GM18951 (cell line): ENCODE measurements at regions not wholly inside any gene's neighbourhood (a gene's known extent, or its start where the extent isn't known, plus 50 kb on each side); places are given as distances from the start of the nearest gene placed in this dataset.

Experiments used
- POLR2A ChIP-seq: IDR thresholded peaks from 4 replicates; pipeline ENCODE4 v1.6.1; 2011; ENCODE audit warnings: mild to moderate bottlenecking; ENCODE audit not compliant: insufficient read length, insufficient read depth; ENCODE audit errors: extremely low read depth
- in situ Hi-C: fragments of 300-500 bp; cut with MboI; formaldehyde crosslinking; loops from one replicate; pipeline ENCODE4 v1.12.0; 2022; ENCODE audit warnings: low sequenced_read_pairs, mixed read lengths, inconsistent platforms; ENCODE audit not compliant: unreplicated experiment

DNA sequence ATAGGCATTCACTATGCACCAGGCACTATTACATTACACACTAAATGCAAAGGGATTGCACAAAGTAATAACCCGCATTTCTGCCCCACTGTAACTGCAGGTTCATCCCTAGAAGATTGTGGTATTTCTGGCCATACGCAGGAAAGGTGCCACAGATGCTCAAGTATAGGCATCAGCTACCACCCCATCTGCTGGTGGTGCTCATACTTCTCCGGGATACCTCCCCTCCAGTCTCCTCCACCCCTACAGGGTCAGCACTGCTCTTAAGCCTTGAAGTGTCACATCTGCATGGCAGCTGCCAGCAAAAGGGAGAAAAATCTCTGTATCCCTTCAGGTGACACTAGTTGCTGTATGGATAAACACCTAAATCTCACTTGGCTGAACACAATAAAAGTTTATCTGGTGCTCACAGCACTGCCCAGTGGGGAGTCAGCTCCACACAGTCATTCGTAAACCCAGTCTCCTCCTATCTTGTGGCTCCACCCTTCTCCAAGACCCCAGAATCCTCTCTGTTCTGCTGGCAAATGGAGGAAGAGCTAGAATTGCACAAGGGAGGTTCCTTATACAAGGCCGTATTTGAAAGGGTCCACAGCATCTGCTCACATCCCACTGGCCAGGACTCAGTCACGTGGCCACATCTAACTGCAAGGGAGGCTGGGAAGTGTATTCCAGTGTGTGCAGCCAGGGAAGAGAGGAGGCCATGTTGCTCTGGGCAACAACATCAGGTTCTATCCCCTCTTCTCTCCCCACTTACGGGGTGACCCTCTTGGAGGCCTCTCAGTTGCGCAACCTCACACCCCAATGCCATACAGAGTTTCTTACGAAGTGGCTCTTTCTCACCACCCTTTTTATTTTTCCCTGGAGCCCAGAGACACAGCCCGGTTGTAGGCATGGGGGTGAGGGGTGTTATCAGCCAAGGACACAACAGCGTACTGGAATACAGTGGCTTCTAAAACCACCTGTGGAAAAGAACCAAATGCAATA lies 114.7 kb downstream of the BUD13 start:
- TF ChIP-seq POLR2A: no peak
- in situ Hi-C loops: no loop called here

DNA sequence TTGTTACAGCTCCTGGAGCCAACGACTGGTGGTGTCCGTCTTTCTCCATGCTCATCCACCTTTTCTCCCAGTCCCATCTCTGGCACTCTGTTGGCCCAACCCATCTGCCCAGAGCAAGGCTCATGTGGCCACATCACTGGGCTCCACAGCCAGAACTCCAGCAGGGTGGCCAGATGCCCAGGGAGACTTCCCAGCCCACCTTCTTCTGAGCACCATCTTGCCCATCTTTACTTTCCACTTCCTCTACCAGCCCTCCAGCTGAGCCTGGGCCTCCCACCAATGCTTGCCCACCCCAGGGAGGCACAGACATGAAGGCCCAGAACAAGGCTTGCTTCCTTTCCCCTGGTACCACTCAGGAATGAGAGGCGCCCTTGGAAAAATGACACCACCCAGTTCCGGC lies 116.8 kb downstream of the BUD13 start:
- in situ Hi-C loops: no loop called here
- TF ChIP-seq POLR2A: no peak

DNA sequence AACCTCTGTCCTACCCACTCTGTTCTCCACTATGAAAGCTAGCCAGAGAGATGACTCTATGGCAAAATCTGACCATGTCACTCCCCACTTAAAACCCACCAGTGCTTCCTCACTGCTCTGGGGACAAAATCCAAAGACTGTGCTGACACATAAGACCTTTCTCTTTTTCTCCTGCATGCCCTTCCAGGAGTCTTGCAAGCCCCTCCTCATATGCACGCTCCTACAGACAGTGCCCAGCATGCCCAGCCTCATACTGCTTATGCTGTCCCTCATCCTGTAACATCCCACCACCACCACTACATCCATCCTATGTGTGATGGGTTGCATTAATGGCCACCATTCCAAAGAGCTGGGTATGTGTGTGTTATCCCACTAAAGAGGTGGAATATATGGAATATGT lies 118.3 kb downstream of the BUD13 start:
- no peak for TF ChIP-seq POLR2A
- in situ Hi-C loops: no loop called here

DNA sequence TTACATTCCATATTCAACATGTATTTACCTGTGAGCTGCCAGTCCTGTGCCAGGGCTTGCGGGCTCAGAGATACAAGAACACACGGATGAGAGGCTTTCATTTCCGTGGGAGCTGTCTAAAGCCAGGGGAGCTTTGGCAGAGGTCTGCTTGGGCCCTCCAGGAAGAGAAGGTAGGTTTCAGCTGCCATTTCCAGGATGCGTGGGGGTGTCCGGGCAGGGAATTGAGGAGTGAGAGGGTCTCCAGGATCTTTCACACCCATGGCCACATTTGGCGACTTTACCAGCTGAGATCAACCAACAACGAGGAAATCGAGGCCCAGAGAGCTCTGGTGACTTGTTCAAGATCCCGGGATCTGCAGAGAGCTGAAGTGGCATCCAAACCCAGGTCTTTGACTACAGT lies 119.6 kb downstream of the BUD13 start:
- in situ Hi-C loops: no loop called here
- TF ChIP-seq POLR2A: no peak

DNA sequence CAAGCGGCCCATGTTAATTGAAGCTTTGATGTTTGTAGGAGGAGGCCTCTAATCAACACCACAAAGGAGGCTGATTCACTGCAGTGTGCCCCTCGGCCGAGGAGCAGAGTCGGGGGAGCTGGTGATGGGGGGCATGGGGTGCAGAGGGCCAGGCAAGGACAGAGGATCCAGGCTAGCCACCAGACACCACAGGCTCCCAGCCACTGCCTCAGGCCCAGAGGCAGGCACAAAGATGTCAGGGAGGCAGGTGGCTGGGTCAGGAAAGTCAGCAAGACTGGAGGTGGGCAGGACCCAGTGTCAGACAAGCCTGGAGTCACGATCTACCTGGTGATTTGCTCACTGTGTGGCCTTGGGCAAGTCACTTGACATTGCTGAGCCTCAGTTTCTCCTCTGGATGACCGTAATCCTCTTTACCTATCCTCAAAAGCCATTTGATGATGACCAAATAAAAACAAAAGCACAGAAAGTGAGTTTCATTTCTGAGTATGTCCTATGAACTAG lies 121.0 kb downstream of the BUD13 start:
- in situ Hi-C loops: no loop called here

DNA sequence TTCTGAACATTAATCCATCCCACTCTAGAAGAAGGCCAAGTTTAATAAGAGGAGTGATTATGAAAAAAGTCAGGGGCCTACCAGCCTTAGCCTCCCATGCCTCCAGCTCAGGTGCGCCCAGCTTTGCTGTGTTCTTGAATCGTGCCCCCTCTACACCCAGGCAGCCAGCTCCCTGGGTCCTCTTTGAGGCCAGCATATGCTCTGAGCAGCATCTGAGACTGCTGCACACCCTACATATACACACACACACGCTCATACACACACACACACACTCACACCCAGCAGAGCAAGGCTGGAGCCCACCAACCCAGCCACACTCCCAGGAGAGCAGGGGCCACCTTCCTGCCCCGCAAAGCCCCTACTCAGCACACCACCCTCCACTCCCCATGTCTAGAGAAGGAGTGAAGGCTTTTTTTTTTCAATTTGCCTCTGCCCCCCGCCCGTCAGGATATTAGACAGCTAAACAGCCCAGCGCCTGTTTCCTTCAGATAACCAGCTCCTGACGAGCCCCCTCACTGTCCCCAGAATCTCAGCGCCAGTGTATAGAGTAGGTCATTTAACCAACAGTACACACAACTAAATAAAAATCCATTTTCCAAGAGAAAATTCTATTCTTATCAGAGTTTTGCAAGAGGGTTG lies 121.6 kb downstream of the BUD13 start:
- in situ Hi-C loops: no loop called here

More for the DNA sequence above, 121.0 kb downstream of the BUD13 start:
- no peak for TF ChIP-seq POLR2A

DNA sequence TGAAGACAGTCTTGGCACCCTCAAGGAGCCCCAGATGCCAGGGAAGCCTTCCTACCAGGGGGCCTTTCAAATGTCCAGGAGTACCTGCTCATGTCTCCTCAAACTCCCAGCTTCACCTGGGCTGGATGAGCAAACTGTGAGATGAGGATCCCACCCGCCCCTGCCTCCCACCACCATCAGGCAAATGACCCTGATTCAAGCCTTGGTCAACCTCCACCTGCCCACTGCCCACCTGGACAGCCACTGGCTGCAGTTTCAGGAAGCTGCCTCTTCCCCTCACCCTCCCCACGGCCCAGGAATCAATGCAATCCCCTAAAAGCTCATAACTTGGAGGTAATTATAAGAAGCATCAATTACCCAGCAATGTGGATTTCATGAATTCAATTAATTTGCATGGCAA lies 122.7 kb downstream of the BUD13 start:
- in situ Hi-C loops: no loop called here
- no peak for TF ChIP-seq POLR2A

More for the DNA sequence above, 121.6 kb downstream of the BUD13 start:
- TF ChIP-seq POLR2A: no peak

DNA sequence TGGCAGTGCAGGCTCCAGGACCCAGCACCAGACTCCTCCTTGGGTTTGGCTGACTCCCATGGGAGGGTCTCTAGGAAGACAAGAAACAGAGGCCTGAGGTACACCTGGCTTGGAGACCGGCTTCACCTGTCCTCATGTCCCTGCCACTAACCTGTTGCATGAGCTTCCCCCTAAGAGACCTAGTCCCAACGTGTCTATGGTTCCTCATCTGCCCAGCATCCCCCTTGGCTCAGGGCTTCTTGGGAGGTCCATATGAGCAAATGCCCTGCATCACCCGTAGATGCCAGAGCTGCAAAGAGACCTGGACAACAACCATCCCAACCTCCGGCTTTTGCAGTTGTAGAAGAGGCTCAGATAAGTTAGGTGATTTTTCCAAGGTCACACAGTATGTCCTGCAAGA lies 123.5 kb downstream of the BUD13 start:
- in situ Hi-C loops: no loop called here

DNA sequence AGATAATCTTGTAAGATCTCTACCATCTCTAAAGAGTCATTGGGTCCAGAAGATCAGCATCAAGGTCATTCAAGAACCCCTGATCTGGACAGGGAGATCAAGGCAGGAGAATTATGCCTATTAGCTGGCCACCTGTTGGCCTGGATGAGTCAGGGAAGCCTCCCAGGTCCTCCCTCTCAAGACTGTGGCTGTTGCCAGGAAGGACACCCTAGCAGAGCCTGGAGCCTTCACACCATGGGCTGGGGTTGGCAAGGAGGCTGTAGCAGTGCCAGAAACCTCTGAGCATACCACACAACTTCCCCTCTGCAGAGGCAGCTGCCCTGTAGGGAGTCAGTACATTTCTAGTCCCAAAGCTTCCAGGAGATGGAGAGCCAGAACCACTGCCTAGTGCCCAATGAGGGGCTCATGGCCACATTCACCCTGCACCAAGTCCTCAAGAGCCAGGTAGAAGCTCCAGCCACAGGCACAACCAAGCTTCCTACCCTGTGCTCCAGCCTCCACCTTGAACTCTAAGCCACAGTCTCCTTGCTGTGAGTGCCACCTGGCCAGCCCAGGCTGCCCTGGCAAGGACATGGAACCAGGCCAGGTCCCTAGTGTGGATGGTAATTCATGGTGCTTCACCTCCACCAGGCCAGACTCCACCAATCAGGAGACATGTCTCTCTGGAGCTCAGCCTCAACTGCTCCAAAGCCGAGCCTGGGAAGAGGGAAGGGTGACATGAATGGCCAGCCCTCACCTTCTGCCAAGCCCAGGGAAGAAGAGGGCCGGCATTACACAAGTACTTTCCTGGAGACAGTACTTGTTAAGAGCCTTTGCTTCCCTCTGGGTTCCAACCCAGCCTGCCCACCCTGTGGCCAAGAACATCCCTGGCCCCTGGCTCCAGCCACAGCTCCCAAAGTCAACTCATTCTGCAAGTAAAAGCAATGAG lies 124.3 kb downstream of the BUD13 start:
- in situ Hi-C loops: no loop called here
- TF ChIP-seq POLR2A: no peak

More for the DNA sequence above, 123.5 kb downstream of the BUD13 start:
- no peak for TF ChIP-seq POLR2A

DNA sequence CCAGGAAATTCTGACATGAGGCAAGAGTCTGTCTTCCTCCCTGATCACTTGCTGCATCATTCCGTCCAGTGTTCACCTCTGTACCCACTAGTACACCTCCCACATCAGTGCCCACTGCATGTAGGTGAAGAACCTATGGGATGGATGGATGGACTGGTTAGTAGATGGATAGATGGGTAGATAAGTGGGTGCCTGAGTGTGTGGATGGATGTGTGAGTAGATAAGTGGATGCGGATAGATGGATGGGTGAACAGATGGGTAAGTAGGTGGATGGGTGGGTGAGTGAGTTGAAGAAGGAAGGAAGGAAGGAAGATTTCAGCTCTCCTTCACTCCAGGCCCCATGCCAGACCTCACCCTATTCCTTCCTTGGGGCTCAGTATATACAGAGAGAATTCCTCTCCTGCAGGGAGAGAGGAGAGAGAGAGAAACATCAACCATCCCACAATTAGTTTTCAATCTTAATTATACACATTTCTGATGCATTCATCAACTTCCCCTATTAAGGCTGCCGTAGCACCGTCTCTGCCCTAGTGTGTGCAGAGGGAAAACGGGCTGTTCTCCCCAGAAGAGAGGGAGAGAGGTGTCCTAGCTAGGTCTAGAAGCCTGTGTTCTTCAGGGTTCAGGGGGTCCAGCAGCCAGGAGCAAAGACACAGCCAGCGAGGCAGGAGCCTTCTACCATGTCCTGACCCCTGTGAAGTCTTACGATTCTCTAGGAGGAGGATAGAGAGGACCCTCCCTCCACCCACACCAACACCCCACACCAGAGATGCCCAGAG lies 125.3 kb downstream of the BUD13 start:
- no peak for TF ChIP-seq POLR2A
- in situ Hi-C loops: no loop called here

DNA sequence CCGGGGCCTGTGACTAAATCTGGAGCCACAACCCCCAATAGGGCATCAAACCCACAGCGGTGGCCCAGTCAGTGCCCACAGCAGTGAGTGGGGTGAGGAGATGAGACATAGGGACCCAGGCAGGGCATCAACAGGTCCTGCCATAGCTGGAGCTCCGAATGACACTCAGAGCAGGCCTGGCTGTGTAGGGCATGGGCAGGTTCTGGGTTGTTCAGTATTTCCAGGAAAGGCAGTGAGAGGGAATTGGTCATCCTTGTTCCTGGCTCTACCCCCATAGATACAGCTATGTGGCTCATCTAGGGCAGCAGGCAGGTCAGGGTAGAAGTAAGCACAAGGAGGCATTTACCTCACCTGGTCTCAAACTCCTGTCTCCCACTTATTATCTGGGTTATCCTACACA lies 126.6 kb downstream of the BUD13 start:
- in situ Hi-C loops: no loop called here

DNA sequence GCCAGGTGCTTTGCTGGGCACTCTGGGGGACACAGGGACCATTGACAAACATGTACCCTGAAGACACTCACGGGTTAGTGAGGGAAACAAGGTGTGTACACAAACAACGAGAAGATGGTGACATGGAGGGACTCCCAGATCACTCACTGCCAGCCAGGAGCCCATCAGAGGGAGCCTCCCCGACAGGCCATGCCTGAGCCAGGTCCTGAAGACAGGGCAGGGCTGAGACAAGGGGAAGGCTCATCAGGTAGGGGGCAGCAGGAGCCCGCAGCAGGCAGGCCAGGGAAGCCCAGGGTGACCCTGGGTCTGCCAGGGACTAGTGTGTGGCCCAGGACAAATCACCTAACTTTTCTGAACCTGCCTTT lies 127.9 kb downstream of the BUD13 start:
- no peak for TF ChIP-seq POLR2A
- in situ Hi-C loops: no loop called here

More for the DNA sequence above, 126.6 kb downstream of the BUD13 start:
- no peak for TF ChIP-seq POLR2A
